ENCODE measurements at regions not wholly inside any gene's neighbourhood (a gene's known extent, or its start where the extent isn't known, plus 50 kb on each side); places are given as distances from the start of the nearest gene placed in this dataset.

GRCh38 chr17:73694491-73694890 is 50.2 kb upstream of the SDK2 start:
- DNase-seq: no peak

DNA sequence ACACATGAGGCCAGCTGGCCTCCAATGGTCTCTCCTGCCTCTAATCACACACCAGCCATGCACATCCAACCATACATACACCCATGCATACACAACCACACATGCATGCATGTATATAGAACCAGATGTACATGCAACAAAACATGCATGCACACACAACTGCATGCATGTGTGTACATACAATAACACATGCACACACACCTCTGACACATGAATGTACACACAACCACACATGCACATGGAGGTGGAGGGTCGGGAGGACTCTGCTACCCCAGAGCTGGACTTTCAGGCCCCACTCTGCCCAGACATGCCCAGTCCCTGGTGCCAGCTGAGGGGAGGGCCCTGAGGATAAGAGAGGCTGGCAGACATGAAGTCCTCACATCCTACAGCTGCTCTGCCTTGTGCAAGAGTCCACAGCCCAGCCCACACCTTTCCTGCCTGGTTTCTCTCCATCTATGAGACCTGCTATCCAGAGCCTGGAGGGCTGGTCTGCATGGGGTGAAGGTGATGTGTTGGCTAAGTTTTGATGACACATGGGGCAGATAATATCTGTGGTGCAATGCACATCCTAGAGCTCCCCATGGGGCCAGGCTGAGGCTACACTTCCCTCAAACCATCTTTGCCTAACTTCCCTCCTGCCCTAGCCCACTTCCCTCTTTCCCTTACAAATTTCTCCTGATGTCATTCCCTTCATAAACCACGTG is 50.9 kb upstream of the SDK2 start:
- no peak for DNase-seq

DNA sequence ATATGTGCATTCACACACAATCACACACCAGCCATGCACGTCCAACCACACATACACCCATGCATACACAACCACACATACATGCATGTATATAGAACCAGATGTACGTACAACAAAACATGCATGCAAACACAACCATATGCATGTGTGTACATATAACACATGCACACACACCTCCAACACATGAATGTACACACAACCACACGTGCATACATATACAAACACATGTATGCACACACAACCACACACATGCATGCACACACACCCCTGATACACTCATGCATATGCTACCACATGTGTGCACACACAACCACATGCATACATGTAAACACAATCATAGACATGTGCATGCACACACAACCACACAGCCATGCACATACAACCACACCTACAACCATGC is 52.0 kb upstream of the SDK2 start:
- DNase-seq: no peak

DNA sequence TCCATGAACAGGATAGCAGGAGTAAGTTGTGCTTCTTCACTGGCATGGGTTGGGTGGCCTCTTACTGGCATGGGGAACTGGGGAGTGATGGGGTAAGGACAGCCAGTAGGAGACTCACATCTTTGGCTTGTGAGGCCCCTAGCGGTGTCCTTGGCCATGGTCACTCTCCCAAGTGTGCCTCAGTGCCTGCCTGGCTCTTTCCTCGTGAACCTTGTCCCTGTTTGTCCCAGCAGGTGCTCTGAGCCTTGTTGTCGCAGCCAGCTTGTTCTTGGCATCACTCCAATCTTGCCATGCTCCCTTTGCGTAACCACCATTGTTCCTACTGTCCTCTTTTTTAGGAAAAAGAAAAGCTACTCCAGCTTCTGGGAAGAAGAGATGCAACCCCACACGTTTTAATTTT is 53.6 kb upstream of the SDK2 start:
- peak; percentile 20 for DNase-seq

DNA sequence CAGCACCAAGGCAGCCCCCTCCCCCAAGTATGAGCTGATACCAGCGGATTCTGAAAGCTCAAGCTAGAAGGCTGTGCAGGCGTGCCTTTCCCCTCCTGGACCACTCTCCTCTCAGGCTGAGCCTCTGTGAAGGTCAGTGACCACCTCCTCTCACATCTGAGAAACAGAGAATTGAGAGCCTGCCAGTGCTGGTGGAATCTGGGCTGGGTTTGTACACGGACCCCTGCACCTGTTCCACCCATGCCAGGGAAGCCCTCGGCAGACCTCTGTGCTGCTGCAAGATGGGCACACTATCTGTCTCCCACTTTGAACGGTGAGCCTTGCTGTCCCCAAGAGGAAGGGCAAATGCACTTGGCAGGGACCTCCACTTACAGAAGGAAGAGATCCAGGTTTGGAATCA is 54.7 kb upstream of the SDK2 start:
- peak; percentile 13 for DNase-seq

- no peak for DNase-seq
Measured at GRCh38 chr17:73701701-73702100, 57.5 kb upstream of the SDK2 start.

DNA sequence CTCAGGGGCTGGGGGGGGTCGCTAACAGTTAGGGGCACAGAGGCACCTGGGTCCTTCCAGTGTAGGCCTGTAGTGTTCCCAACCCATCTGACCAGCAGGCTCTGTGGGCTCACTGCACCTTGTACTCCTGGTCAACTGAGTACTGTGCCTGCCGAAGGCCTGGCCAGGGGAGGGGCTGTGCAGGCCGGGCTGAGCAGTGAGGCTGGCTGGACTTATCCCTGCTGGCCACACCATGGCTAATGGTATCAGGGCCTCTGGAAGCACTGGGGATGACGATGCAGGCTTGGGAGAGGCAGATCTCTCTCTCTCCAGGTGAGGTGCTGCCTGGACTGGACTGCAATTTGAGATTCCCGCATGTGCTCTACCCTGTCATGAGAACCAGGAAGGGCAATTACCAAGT is 58.9 kb upstream of the SDK2 start:
- no peak for DNase-seq

- no peak for DNase-seq
Measured at GRCh38 chr17:73703917-73704316, 59.7 kb upstream of the SDK2 start.

DNA sequence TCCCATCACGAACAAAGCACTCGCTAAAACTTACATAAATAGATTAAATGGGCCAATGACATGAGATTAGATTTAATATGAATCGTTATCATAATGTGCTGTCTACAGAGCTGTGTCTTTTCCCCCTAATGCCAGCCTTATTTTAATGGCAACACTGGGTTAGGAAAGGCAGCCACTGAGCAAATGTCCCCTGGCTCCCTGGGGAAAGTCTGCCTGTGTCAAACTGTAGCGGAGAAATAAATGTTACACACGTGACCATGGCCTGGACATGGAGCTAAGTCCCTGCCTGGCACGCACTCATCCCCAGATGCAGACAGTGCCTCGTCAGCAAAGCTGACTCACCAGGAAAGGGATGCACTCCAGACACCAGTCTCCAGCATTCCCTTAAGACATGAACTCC is 61.3 kb upstream of the SDK2 start:
- DNase-seq: no peak

DNA sequence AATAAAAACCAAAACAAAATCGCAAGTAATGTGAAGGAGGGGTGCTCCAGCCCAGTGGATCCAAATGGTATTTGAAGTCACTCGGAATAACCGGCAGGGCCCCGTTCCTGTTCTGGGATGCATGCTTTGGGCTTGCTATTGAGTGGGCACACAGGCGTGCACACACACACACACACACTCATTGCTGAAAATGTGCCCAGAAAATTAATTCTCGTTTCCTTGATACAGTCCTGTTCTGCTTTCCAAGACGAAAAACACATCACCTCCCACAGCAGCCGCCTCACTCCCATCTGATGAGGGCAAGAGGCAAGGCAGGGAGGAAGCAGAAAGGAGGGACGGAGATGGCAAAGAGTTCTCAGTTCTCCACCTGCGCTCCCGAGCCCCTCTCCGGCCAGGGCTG is 62.2 kb upstream of the SDK2 start:
- no peak for DNase-seq

DNA sequence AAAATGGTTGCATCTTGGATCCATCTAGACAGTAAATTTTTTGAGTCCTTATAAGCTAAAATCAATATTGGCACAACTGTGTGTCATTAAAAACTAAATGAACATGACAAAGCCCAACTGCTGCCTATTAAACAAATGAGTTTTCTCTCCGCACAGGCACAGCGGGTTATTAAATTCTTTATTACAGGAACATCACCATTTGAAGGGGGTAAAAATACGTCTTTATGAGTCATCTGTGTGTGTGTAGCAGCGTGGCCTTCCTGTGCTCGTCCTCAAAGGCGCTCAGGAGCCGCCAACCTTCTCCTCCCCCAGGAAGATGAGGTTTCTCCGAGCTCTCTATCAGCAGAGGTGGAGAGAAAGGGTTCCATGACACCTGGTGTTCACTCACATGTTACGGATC is 62.6 kb upstream of the SDK2 start:
- no peak for DNase-seq

- no peak for DNase-seq
Measured at GRCh38 chr17:73707358-73707757, 63.1 kb upstream of the SDK2 start.

- DNase-seq: peak; percentile 80
Measured at GRCh38 chr17:73710095-73710592, 65.9 kb upstream of the SDK2 start.

GRCh38 chr17:73711184-73711583 is 66.9 kb upstream of the SDK2 start:
- no peak for DNase-seq

GRCh38 chr17:73711916-73712315 is 67.7 kb upstream of the SDK2 start:
- no peak for DNase-seq

GRCh38 chr17:73713136-73713535 is 68.9 kb upstream of the SDK2 start:
- no peak for DNase-seq

DNA sequence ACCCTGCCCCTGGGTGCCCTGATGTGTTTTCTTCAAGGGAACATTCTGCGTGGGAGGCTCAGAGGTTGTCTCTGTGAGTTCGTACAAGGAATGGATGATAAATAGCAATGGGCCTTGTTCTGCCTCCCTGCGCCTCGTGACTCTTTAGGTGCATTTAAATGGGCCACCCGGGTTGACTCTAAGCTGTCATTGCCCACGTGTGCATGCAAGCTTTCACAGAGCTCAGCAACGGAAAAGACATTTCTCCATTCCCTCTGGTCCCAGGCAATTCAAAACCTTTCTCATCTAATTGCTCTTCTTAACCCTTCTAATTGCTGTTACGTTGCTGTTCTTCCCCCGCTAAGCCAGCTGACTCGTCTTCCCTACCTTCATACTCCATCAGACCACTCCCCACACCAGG is 71.5 kb upstream of the SDK2 start:
- no peak for DNase-seq

GRCh38 chr17:73717690-73718089 is 73.4 kb upstream of the SDK2 start:
- DNase-seq: no peak

GRCh38 chr17:73718362-73718761 is 74.1 kb upstream of the SDK2 start:
- DNase-seq: no peak

GRCh38 chr17:73718912-73719311 is 74.7 kb upstream of the SDK2 start:
- no peak for DNase-seq

DNA sequence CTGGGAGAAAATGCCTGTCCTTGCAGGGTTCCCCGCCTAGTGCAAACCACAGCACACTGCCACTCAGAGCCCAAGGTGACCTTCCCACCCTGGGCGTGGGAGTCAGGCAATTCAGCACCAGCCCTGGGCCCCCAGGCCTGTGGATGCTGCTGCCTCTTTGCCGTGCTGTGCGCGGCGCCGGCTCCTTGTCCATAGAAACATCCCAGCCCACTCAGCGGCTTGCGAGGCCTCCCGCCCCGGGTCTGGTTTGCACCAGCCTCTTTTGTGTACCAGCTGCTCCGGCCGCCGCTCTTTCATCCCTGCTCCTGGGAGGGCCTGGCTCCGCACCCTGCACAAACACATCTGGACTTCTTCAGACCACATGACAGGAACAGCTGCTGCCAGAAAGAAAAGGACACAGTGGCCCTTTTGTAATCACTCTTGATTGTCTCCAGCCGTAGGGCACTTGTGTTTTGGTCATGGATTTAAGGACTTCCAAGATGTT is 75.4 kb upstream of the SDK2 start:
- DNase-seq: no peak

DNA sequence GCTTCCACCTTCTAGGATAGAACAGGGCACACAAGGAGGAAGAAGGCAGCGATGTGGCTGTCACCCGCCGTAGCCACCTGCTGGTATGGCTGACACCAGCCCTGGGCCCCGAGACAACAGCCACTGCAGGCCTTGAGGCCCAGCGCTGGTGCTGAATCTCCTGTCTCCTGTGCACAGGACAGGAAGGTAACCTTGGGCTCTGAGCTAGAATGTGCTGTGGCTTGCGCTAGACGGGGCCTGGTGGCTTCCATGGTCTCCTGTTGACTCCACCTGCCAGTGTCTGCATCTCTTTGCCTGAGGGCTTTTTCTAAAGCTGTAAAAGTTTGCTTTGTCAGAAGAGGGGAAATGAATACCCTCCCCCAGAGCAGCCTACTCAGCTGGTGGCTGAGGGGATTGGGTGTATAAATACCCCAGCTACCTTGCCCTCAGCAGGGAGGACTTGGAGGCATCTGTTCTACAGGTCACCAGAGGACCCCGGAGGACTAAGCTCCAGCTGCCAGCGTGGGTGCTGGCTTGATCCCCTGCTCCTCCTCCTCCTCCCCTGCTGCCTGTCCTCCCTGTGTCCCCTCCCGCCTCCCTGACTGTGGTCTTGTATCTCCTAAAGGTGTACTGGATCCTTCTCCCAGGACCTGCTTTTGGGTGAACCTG is 76.1 kb upstream of the SDK2 start:
- no peak for DNase-seq

DNA sequence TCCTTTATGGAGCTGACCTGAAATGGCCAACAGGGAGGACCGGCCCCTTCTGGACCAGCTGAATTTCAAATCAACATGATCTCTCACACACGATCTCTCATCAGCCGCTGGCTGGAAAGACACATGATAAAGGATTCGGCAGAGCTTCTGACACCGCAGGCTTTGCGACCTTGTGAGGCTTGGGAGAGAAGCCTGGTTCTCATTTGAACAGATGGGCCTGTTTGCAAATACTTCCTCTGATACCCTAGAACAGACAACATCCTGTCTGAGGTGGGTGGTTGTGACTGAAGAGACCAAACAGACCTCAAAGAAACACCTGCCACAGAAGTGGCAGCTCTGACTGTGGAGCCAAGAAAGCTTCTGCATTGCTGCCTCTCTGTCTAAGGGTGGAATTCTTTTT is 77.9 kb upstream of the SDK2 start:
- no peak for DNase-seq

DNA sequence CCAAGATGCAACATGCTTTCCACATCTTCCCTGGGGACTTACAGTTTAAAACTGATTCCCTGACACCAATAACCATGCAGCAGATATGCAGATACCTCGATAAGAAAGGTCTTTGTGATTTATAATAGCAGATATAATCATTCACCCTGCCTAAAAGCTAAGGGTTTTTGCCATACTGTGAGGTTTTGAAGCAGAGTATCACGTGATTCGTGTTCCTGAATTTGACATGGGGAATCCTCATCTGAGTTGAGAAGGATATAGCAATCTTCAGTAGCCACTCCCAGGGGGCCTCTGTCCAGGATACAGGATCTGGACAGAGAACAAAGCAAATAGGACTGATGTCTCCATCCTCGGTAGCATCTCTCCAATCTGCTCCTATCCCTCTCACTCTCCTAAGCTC is 79.1 kb upstream of the SDK2 start:
- DNase-seq: no peak

DNA sequence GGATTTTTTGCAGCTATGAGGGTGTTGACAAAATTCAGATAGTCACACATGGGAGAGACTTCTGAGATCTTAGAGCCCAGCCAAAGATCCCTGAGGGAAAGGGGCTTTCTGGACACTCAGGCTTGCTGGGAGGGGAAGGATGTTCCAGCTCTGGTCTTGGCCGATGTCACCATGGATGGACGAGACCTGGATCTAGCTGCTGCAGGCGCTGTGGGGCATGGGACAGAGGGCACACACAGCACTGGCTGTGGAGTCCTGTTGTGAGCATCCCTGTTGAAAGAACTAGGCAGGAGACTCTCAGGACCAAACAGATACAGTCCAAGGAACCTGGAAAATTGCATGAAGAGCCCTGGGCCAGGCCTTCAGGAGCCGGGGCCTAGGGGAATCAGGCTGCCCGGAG is 80.1 kb upstream of the SDK2 start:
- DNase-seq: no peak

Measured in activated CD8-positive, alpha-beta memory T cell treated with anti-CD3 and anti-CD28 coated beads, Interleukin-2, amount 50 U/mL, for 48 hours (primary cell).